SH-SY5Y (cell line): ENCODE measurements at regions not wholly inside any gene's neighbourhood (a gene's known extent, or its start where the extent isn't known, plus 50 kb on each side); places are given as distances from the start of the nearest gene placed in this dataset.

ENCODE experiments used
- GATA2 ChIP-seq: IDR thresholded peaks from 2 replicates; pipeline ENCODE4 v1.6.1; 2011; ENCODE audit warnings: mild to moderate bottlenecking, low read depth, low read length
- GATA3 ChIP-seq: IDR thresholded peaks from 2 replicates; pipeline ENCODE4 v1.6.1; 2011; ENCODE audit warnings: low read depth, mild to moderate bottlenecking, low read length, moderate library complexity

GRCh38 chr2:33727361-33728032 lies 128.4 kb upstream of the FAM98A start:
- TF ChIP-seq GATA2 (no peak), GATA3 (no peak)

GRCh38 chr2:33726415-33726814 lies 127.3 kb upstream of the FAM98A start:
- TF ChIP-seq GATA3: no peak

- TF ChIP-seq GATA3 (no peak), GATA2 (no peak)
These were observed 124.2 kb upstream of the FAM98A start for GRCh38 chr2:33723329-33723728.

GRCh38 chr2:33719067-33719466 lies 120.0 kb upstream of the FAM98A start:
- TF ChIP-seq GATA2 (no peak), GATA3 (no peak)

GRCh38 chr2:33712674-33713073 lies 113.6 kb upstream of the FAM98A start:
- TF ChIP-seq GATA3: no peak
- no peak for TF ChIP-seq GATA2

GRCh38 chr2:33709951-33710350 lies 110.9 kb upstream of the FAM98A start:
- TF ChIP-seq GATA3 (no peak), GATA2 (no peak)

- TF ChIP-seq GATA3 (no peak), GATA2 (no peak)
These were observed 108.2 kb upstream of the FAM98A start for GRCh38 chr2:33707312-33707711.

- no peak for TF ChIP-seq GATA2
- TF ChIP-seq GATA3: no peak
These were observed 107.3 kb upstream of the FAM98A start for GRCh38 chr2:33706410-33706809.

GRCh38 chr2:33704406-33704855 lies 105.3 kb upstream of the FAM98A start:
- TF ChIP-seq GATA3: no peak
- no peak for TF ChIP-seq GATA2

GRCh38 chr2:33696234-33696633 lies 97.1 kb upstream of the FAM98A start:
- TF ChIP-seq GATA3 (no peak), GATA2 (no peak)

- TF ChIP-seq GATA2: no peak
- TF ChIP-seq GATA3: no peak
These were observed 95.8 kb upstream of the FAM98A start for GRCh38 chr2:33694904-33695303.

GRCh38 chr2:33681364-33681757 lies 82.3 kb upstream of the FAM98A start:
- TF ChIP-seq GATA2 (no peak), GATA3 (no peak)

- TF ChIP-seq GATA2 (no peak), GATA3 (no peak)
These were observed 81.7 kb upstream of the FAM98A start for GRCh38 chr2:33680644-33681363.

GRCh38 chr2:33678436-33678835 lies 79.3 kb upstream of the FAM98A start:
- no peak for TF ChIP-seq GATA3
- no peak for TF ChIP-seq GATA2

- TF ChIP-seq GATA3: no peak
- no peak for TF ChIP-seq GATA2
These were observed 74.8 kb upstream of the FAM98A start for GRCh38 chr2:33673937-33674336.
